Testis (tissue), 2 donors: ENCODE measurements at regions not wholly inside any gene's neighbourhood (a gene's known extent, or its start where the extent isn't known, plus 50 kb on each side); places are given as distances from the start of the nearest gene placed in this dataset.

Experiments
- DNase-seq: peaks from one replicate; pipeline ENCODE4 v3.0.0-alpha.2; 2019
- H3K27ac ChIP-seq, 2 donors: fragments of 200-600 bp; sonication (generic); one replicate each; pipeline ENCODE4 v1.5.1; 2019
- H3K27me3 ChIP-seq: fragments of 200-600 bp; sonication (generic); one replicate; pipeline ENCODE4 v1.5.1; 2019
- H3K36me3 ChIP-seq: fragments of 200-600 bp; sonication (generic); one replicate; pipeline ENCODE4 v1.5.1; 2017; ENCODE audit warnings: low read depth; ENCODE audit errors: missing control alignments
- H3K4me1 ChIP-seq: fragments of 200-600 bp; sonication (generic); one replicate; pipeline ENCODE4 v1.5.1; 2019
- H3K4me3 ChIP-seq, 2 donors: fragments of 200-600 bp; sonication (generic); one replicate each; pipeline ENCODE4 v1.5.1; 2017 to 2019
- H3K9me3 ChIP-seq: fragments of 200-600 bp; sonication (generic); one replicate; pipeline ENCODE4 v1.5.1; 2017
- CTCF ChIP-seq, 3 experiments: fragments of 450-650 bp in 2 of 3; fragments of 200-600 bp in 1 of 3; sonication (generic) in 1 of 3; IDR thresholded peaks; one replicate each; pipeline ENCODE4 v1.5.1; 2016 to 2019; ENCODE audit warnings: antibody characterized with exemption in 3 of 3, mild to moderate bottlenecking in 2 of 3, moderate library complexity in 1 of 3
- POLR2A ChIP-seq: fragments of 450-650 bp; IDR thresholded peaks from one replicate; pipeline ENCODE4 v1.6.1; 2017; ENCODE audit warnings: antibody characterized with exemption, mild to moderate bottlenecking, moderate library complexity
- WGBS, 2 donors: methylation state at CpG; one replicate each; pipeline ENCODE4 v1.1.5; 2018; 5-methylcytosine and 5-hydroxymethylcytosine counted together
- intact Hi-C: fragments of 100-400 bp; cut with DNase I; formaldehyde crosslinking; loops from one replicate; pipeline ENCODE4 v1.15.1; 2023; ENCODE audit warnings: low total_unique reads

DNA sequence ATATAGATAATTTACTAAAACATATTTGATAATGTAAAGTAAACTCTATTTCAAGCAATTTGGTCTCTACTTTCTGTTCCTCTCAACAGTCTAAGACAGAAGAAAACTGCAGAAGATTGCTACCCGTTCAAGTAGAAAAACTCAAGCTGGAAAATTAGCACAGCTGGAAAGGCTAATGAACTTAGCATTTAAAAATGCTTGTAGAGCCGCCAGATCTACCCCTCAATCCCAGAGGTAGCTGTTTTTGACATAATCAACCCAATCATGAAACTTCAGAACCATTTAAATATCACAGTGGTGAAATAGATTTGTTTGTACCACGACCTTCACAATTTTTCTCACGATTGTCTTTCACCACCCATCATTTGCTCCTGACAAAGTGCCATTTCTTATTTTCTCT lies 479.5 kb downstream of the SPRY1 start:
- intact Hi-C loops = no loop called here
- 50% methylated on average over 4 of the region's 4 CpGs for WGBS, 2 donors
- Histone ChIP-seq H3K36me3 (no peaks in the 10 kb centered on the region), H3K9me3 (no peaks in the 10 kb centered on the region), H3K4me3 (no peak overlapping the region), H3K27ac (no peak overlapping the region), H3K27me3 (no peaks in the 10 kb centered on the region), H3K4me1 (no peaks in the 10 kb centered on the region)
- no peak for TF ChIP-seq CTCF (IDR thresholded peaks at IDR 0.05)
- no peak for TF ChIP-seq POLR2A
- DNase-seq = no peak

DNA sequence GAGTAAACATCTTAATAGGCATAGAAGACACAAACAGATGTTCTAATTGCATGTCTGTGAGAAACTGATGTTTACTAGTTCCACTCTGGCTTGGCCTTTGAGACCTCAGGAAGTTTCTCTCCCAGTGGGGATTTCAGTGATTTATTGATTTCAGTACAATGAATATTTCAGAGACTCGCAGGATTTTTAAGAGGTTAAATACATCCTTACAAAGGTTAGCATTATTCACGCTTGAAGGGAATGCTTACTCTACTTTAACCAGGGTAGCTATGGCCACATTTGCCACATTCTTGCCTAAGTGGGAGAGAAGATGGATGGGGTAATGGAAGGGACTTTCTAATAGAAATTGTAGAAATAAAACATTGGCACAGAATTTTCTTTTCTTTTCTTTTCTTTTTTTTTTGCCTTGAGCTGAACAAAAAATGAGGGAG lies 480.1 kb downstream of the SPRY1 start:
- Histone ChIP-seq H3K27me3 (no peaks in the 10 kb centered on the region), H3K36me3 (no peaks in the 10 kb centered on the region), H3K4me1 (no peaks in the 10 kb centered on the region), H3K27ac (no peak overlapping the region), H3K9me3 (no peaks in the 10 kb centered on the region), H3K4me3 (no peak overlapping the region)
- 39 to 47% methylated on average over 2 of the region's 2 CpGs for WGBS, 2 donors
- TF ChIP-seq CTCF (IDR thresholded peaks at IDR 0.05) (no peak), POLR2A (no peak)
- intact Hi-C loops = no loop called here
- no peak for DNase-seq

DNA sequence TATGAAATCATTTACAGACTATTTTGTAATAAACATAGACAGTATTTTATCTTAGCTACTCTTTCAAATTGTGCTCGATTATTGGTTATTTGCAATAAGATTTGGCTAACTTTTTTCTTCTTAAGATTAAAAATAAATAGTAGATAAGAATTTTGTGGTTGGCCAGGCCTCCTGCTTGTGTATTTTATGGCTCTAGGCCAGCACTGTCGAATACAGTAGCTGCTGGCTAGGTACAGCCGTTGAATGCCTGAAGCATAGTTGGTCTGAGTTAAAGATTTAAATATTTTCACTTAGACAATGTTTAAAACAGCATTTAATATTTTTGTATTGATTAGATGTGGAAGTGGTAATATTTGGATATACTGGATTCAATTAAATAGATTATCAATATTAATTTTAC lies 481.0 kb downstream of the SPRY1 start:
- no peak for DNase-seq
- no peaks in the 10 kb centered on the region for H3K4me1 ChIP-seq
- H3K36me3 ChIP-seq = no peaks in the 10 kb centered on the region
- TF ChIP-seq POLR2A (no peak), CTCF (IDR thresholded peaks at IDR 0.05) (no peak)
- H3K27me3 ChIP-seq = no peaks in the 10 kb centered on the region
- no peak overlapping the region for H3K4me3 ChIP-seq
- no peak overlapping the region for H3K27ac ChIP-seq
- intact Hi-C loops = no loop called here
- 51 to 60% methylated on average over 3 of the region's 3 CpGs for WGBS, 2 donors
- no peaks in the 10 kb centered on the region for H3K9me3 ChIP-seq

DNA sequence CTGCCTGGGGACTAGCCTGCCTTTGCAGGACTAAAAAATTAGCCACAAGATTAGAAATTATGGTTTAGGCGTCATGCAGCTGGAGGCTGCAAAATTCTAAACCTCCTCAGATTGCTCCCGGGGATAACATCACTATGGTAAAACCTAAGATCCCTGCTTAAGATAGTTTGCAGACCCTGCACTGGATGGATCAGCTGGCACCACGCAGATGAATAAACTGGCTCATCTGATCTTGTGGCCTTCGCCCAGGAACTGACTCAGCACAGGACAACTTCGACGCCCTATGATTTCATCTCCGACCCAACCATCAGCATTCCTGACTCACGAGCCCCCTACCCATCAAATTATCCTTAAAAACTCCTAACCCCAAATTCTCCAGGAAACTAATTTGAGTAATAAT lies 482.4 kb downstream of the SPRY1 start:
- H3K27me3 ChIP-seq = no peaks in the 10 kb centered on the region
- H3K9me3 ChIP-seq = no peaks in the 10 kb centered on the region
- H3K27ac ChIP-seq = no peak overlapping the region
- no peak overlapping the region for H3K4me3 ChIP-seq
- no peaks in the 10 kb centered on the region for H3K36me3 ChIP-seq
- DNase-seq = no peak
- intact Hi-C loops = no loop called here
- 93 to 97% methylated on average over 8 of the region's 8 CpGs for WGBS, 2 donors
- no peaks in the 10 kb centered on the region for H3K4me1 ChIP-seq
- TF ChIP-seq CTCF (IDR thresholded peaks at IDR 0.05) (no peak), POLR2A (no peak)

GRCh38 chr4:123880631-123881030 lies 484.0 kb downstream of the SPRY1 start:
- Histone ChIP-seq H3K4me1 (no peaks in the 10 kb centered on the region), H3K36me3 (no peaks in the 10 kb centered on the region), H3K27me3 (no peaks in the 10 kb centered on the region), H3K9me3 (no peaks in the 10 kb centered on the region), H3K4me3 (no peak overlapping the region), H3K27ac (no peak overlapping the region)
- DNase-seq = no peak
- TF ChIP-seq POLR2A (no peak), CTCF (IDR thresholded peaks at IDR 0.05) (no peak)
- WGBS, 2 donors = 70 to 72% methylated on average over 3 of the region's 3 CpGs
- intact Hi-C loops = no loop called here
